Parathyroid adenoma (tissue), 2 donors: ENCODE measurements at regions not wholly inside any gene's neighbourhood (a gene's known extent, or its start where the extent isn't known, plus 50 kb on each side); places are given as distances from the start of the nearest gene placed in this dataset.
"Not testable (repeated sequence)": the region's sequence is repeated elsewhere in the genome, so short reads cannot be mapped to it uniquely, and the experiment has no call there.

ENCODE experiments used
- H2AFZ ChIP-seq: fragments of 300-600 bp; sonication (generic); one replicate; pipeline ENCODE4 v1.7.0; 2017; ENCODE audit warnings: antibody characterized with exemption, mild to moderate bottlenecking
- H3K27ac ChIP-seq: fragments of 300-600 bp; sonication (generic); one replicate; pipeline ENCODE4 v1.7.0; 2017
- H3K27me3 ChIP-seq: fragments of 300-600 bp; sonication (generic); one replicate; pipeline ENCODE4 v1.7.0; 2017; ENCODE audit warnings: low read length; ENCODE audit not compliant: control insufficient read depth, insufficient read depth
- H3K36me3 ChIP-seq: fragments of 300-600 bp; sonication (generic); one replicate; pipeline ENCODE4 v1.7.0; 2017; ENCODE audit warnings: low read length; ENCODE audit not compliant: control insufficient read depth, insufficient read depth
- H3K4me1 ChIP-seq: fragments of 300-600 bp; sonication (generic); one replicate; pipeline ENCODE4 v1.7.0; 2017; ENCODE audit warnings: control low read depth
- H3K4me2 ChIP-seq: fragments of 300-600 bp; sonication (generic); one replicate; pipeline ENCODE4 v1.7.0; 2017; ENCODE audit warnings: low read length
- H3K4me3 ChIP-seq: fragments of 300-600 bp; sonication (generic); one replicate; pipeline ENCODE4 v1.7.0; 2017; ENCODE audit warnings: low read depth, low read length
- H3K79me2 ChIP-seq: fragments of 300-600 bp; sonication (generic); one replicate; pipeline ENCODE4 v1.7.0; 2017; ENCODE audit warnings: control low read depth
- H3K9ac ChIP-seq: fragments of 300-600 bp; sonication (generic); one replicate; pipeline ENCODE4 v1.7.0; 2017; ENCODE audit warnings: mild to moderate bottlenecking
- H3K9me3 ChIP-seq: fragments of 300-600 bp; sonication (generic); one replicate; pipeline ENCODE4 v1.7.0; 2017; ENCODE audit warnings: low read length; ENCODE audit not compliant: control insufficient read depth
- TF ChIP-seq, protein P1 (sequence below): fragments of 300-600 bp; sonication (generic); IDR thresholded peaks from one replicate; pipeline ENCODE4 v1.7.0; 2017; ENCODE audit warnings: antibody characterized with exemption, mild to moderate bottlenecking
- donor health status: primary hyperparathyroidism.

DNA sequence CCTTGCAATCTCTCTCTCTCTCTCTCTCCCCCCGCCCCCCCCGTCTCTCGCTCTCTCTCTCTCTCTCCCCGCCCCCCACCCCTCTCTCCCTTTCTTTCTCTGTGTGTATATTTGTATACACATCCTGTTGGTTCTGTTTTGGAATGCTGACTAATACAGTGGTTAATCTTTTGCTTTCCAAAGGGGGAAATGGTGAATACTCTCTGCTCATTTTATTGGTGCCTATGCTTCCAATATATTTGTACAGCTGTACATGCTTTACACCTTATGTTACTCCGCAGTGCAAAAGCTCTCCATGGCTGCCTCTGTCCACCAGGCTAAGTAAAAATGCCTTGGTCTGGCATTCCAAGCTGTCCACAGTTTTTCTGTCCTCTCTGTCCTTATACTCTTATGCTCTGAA is 158.8 kb downstream of the RBMX2 start:
- TF ChIP-seq, protein P1, sequence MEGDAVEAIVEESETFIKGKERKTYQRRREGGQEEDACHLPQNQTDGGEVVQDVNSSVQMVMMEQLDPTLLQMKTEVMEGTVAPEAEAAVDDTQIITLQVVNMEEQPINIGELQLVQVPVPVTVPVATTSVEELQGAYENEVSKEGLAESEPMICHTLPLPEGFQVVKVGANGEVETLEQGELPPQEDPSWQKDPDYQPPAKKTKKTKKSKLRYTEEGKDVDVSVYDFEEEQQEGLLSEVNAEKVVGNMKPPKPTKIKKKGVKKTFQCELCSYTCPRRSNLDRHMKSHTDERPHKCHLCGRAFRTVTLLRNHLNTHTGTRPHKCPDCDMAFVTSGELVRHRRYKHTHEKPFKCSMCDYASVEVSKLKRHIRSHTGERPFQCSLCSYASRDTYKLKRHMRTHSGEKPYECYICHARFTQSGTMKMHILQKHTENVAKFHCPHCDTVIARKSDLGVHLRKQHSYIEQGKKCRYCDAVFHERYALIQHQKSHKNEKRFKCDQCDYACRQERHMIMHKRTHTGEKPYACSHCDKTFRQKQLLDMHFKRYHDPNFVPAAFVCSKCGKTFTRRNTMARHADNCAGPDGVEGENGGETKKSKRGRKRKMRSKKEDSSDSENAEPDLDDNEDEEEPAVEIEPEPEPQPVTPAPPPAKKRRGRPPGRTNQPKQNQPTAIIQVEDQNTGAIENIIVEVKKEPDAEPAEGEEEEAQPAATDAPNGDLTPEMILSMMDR, result no peak
- H3K36me3 ChIP-seq, result no peaks in the 10 kb centered on the region
- H3K27me3 ChIP-seq, result no peaks in the 10 kb centered on the region

DNA sequence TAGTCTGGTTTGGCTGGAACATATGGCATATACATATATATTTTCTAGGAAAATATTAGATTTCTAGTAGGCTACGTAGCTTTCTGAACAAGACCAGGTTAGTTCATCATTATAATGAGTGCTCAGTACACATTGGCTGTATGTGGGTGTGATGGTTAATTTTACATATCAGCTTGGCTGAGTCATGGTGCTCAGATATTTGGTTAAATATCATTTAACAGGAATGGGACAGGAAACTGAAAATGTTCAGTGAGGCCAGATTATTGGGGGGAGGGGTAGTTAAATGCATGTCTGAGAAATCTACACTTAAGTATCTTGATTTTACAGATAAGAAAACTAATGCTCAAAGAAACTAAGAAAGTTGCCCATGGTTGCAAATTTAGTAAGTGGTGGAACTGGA is 160.1 kb downstream of the RBMX2 start:
- H3K4me3 ChIP-seq, result no peak overlapping the region
- H3K27me3 ChIP-seq, result no peaks in the 10 kb centered on the region
- no peaks in the 10 kb centered on the region for H3K79me2 ChIP-seq
- H3K9ac ChIP-seq, result no peak overlapping the region
- no peaks in the 10 kb centered on the region for H3K4me1 ChIP-seq
- TF ChIP-seq, protein P1, result no peak
- H2AFZ ChIP-seq, result no peak overlapping the region
- H3K27ac ChIP-seq, result no peak overlapping the region
- H3K36me3 ChIP-seq, result no peaks in the 10 kb centered on the region
- H3K4me2 ChIP-seq, result no peak overlapping the region
- H3K9me3 ChIP-seq, result no peaks in the 10 kb centered on the region

More for the DNA sequence above, 158.8 kb downstream of the RBMX2 start:
- Histone ChIP-seq H3K79me2 (no peaks in the 10 kb centered on the region), H3K9ac (no peak overlapping the region), H3K9me3 (no peaks in the 10 kb centered on the region), H3K4me2 (no peak overlapping the region), H3K4me1 (no peaks in the 10 kb centered on the region), H3K4me3 (no peak overlapping the region), H3K27ac (no peak overlapping the region), H2AFZ (no peak overlapping the region)

DNA sequence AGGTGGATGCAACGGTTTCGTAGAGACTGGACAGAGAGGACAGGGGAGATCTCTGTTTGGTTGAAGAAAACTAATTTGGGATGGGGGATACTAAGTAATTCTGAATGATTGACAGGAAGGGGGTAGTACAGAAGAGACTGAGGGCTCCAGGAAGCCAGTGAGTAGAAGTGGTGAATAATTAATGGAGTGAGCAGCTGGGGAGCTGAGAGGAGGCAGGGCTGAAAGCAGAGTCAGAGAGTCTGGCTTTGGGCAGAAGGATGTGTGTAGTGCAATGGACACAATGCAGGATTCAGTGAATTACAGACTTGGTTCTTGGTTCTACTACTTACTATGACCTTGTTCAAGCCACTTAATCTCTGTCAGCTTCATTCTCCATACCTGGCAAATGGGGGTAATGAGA is 161.7 kb downstream of the RBMX2 start:
- no peak overlapping the region for H3K27ac ChIP-seq
- H3K79me2 ChIP-seq, result no peaks in the 10 kb centered on the region
- H3K9ac ChIP-seq, result no peak overlapping the region
- H3K36me3 ChIP-seq, result no peaks in the 10 kb centered on the region
- no peaks in the 10 kb centered on the region for H3K4me1 ChIP-seq
- TF ChIP-seq, protein P1, result no peak
- no peak overlapping the region for H2AFZ ChIP-seq
- no peak overlapping the region for H3K4me3 ChIP-seq
- H3K4me2 ChIP-seq, result no peak overlapping the region
- no peaks in the 10 kb centered on the region for H3K27me3 ChIP-seq
- no peaks in the 10 kb centered on the region for H3K9me3 ChIP-seq

DNA sequence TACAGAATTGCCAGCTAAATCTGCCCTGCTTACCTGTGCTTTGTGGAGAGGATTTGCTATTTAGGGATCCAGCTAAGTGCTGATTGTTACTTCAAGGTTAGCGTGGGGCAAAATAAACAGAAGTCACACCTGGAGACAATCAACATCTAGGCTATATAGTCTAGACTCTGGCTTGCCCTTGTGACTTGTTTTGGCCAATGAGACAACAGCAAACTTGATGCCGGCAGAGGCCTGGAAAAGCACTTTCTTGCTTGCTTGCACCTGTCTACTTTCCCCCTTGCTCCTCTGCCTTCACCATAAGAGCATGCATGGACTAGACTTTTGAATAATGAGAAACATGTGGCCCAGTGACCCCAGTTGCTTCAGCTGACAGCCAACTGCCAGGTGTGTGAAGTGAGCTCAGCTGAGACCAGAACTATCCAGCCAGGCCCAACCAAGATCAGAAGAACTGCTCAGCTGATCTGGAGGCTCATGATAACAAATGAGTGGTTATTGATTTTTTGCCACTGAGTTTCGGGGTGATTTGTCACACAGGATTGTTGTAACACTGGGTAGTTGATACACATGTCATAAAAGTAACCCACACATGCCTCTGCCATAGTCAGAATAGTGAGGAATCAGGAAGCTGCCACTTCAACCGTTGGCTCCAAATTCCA is 164.4 kb downstream of the RBMX2 start:
- no peaks in the 10 kb centered on the region for H3K4me1 ChIP-seq
- no peaks in the 10 kb centered on the region for H3K79me2 ChIP-seq
- no peaks in the 10 kb centered on the region for H3K36me3 ChIP-seq
- no peak overlapping the region for H3K4me3 ChIP-seq
- H3K9ac ChIP-seq, result no peak overlapping the region
- no peaks in the 10 kb centered on the region for H3K9me3 ChIP-seq
- no peak overlapping the region for H3K4me2 ChIP-seq
- no peak overlapping the region for H3K27ac ChIP-seq
- no peaks in the 10 kb centered on the region for H3K27me3 ChIP-seq
- TF ChIP-seq, protein P1, result no peak
- no peak overlapping the region for H2AFZ ChIP-seq

DNA sequence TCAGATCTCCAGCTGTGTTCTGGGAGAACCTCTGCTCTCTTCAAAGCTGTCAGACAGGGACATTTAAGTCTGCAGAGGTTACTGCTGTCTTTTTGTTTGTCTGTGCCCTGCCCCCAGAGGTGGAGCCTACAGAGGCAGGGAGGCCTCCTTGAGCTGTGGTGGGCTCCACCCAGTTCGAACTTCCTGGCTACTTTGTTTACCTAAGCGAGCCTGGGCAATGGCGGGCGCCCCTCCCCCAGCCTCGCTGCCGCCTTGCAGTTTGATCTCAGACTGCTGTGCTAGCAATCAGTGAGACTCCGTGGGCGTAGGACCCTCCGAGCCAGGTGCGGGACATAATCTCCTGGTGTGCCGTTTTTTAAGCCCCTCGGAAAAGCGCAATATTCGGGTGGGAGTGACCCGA is 171.2 kb downstream of the RBMX2 start:
- H3K79me2 ChIP-seq, H2AFZ ChIP-seq, H3K4me1 ChIP-seq, H3K9ac ChIP-seq, H3K4me2 ChIP-seq, H3K36me3 ChIP-seq, H3K9me3 ChIP-seq, H3K27ac ChIP-seq, H3K27me3 ChIP-seq, H3K4me3 ChIP-seq: not testable (repeated sequence)
